ENCODE measurements at regions not wholly inside any gene's neighbourhood (a gene's known extent, or its start where the extent isn't known, plus 50 kb on each side); places are given as distances from the start of the nearest gene placed in this dataset.
A peak's percentile ranks its signal among the peaks of the same experiment; 100 is the strongest.

DNA sequence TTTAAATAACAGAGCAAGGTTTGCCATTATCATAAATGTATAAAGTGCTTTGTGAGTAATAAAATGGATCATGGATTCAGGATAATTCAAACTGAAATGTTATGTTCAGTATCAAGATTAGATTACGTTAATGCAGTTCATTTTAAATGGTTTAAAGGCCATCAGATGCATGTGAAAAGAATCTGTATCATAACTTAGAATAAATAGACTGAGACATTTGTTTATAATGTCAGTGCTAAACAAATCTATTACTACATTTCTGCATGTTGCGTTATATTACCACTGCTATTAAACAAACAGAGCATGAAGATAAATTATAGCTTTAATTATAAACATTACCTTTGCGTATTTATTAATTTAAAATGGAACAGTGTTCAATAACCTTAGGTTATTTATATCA, 160.2 kb downstream of the TOX3 start:
- Histone ChIP-seq H3K9ac (ENCODE audit: low read length in 3 of 3) (no peak overlapping the region), H3K4me3 (ENCODE audit: low read length in 3 of 3) (no peak overlapping the region), H3K27ac (ENCODE audit: low read depth in 2 of 2, low read length in 2 of 2) (no peak overlapping the region), H3K27me3 (ENCODE audit: control insufficient read depth, insufficient read depth, low read length) (no peaks in the 10 kb centered on the region), H3K9me3 (ENCODE audit: control insufficient read depth in 2 of 3, insufficient read depth in 1 of 3, low read length in 3 of 3) (no peaks in the 10 kb centered on the region), H3K36me3 (ENCODE audit: control insufficient read depth in 2 of 3, insufficient read depth in 3 of 3, low read length in 3 of 3) (no peaks in the 10 kb centered on the region), H3K4me1 (ENCODE audit: control insufficient read depth in 2 of 3, insufficient read depth in 2 of 3, low read depth in 1 of 3, low read length in 3 of 3) (no peaks in the 10 kb centered on the region)
- TF ChIP-seq, protein P1, sequence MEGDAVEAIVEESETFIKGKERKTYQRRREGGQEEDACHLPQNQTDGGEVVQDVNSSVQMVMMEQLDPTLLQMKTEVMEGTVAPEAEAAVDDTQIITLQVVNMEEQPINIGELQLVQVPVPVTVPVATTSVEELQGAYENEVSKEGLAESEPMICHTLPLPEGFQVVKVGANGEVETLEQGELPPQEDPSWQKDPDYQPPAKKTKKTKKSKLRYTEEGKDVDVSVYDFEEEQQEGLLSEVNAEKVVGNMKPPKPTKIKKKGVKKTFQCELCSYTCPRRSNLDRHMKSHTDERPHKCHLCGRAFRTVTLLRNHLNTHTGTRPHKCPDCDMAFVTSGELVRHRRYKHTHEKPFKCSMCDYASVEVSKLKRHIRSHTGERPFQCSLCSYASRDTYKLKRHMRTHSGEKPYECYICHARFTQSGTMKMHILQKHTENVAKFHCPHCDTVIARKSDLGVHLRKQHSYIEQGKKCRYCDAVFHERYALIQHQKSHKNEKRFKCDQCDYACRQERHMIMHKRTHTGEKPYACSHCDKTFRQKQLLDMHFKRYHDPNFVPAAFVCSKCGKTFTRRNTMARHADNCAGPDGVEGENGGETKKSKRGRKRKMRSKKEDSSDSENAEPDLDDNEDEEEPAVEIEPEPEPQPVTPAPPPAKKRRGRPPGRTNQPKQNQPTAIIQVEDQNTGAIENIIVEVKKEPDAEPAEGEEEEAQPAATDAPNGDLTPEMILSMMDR (IDR thresholded peaks at IDR 0.05; ENCODE audit: borderline replicate concordance, extremely low read depth, insufficient read depth): no peak
- no peak for FAIRE-seq
- no peak for DNase-seq
- intact Hi-C loops (cut with DNase I): no loop called here

DNA sequence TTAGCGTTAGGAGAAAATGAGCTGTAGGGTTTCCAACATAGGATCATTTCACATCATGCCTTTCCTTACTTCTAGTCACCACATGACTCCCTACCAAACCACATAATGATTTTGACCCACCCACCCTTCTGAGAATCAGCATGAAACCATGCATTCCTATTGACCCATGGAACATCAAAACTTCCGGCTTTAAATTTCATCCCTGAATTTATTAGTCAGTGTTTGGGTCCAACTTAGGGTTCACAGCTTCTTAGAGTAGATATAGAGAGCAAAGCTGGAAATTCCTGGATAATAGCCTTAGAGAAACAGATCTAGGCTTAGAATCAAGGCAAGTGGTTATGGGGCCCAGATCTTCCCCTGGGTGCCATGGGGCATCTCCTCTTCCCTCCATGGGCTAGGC, 162.6 kb downstream of the TOX3 start:
- no peak overlapping the region for H3K9ac ChIP-seq (ENCODE audit: low read length in 3 of 3)
- no peaks in the 10 kb centered on the region for H3K4me1 ChIP-seq (ENCODE audit: control insufficient read depth in 2 of 3, insufficient read depth in 2 of 3, low read depth in 1 of 3, low read length in 3 of 3)
- H3K9me3 ChIP-seq (ENCODE audit: control insufficient read depth in 2 of 3, insufficient read depth in 1 of 3, low read length in 3 of 3): no peaks in the 10 kb centered on the region
- no peak for FAIRE-seq
- TF ChIP-seq, protein P1 (IDR thresholded peaks at IDR 0.05; ENCODE audit: borderline replicate concordance, extremely low read depth, insufficient read depth): no peak
- DNase-seq: no peak
- no peak overlapping the region for H3K4me3 ChIP-seq (ENCODE audit: low read length in 3 of 3)
- H3K36me3 ChIP-seq (ENCODE audit: control insufficient read depth in 2 of 3, insufficient read depth in 3 of 3, low read length in 3 of 3): no peaks in the 10 kb centered on the region
- no peaks in the 10 kb centered on the region for H3K27me3 ChIP-seq (ENCODE audit: control insufficient read depth, insufficient read depth, low read length)
- intact Hi-C loops (cut with DNase I): no loop called here
- no peak overlapping the region for H3K27ac ChIP-seq (ENCODE audit: low read depth in 2 of 2, low read length in 2 of 2)

DNA sequence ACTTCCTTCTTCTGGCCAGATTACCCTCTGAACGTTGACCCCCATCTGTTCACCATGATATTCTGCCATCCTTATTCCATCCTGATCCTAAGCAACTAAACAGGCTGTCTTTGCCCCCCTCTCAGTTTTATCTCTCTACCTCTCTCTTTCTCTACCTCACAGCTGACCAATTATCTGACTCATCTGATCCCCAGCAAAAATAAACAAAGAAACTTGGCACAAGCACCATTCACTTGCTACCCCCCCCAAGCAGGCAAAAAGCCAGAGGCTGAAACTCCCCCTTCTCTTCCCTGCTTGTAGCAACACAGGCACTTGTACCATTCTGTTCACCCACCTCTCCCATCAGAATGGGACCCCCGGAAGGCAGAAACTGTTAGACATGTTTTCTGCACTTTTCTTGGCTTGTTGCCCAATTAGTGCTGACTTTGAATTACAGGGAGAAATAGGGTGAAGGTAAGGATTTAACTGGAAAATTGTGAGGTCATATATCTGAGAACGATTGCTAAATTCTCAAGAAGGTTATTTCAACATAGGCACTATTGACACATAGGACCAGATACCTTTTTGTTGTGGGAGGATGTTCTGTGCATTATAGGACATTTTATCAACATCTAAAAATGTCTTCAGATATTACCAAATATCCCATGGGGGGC, 163.2 kb downstream of the TOX3 start:
- FAIRE-seq: no peak
- Histone ChIP-seq H3K9me3 (ENCODE audit: control insufficient read depth in 2 of 3, insufficient read depth in 1 of 3, low read length in 3 of 3) (no peaks in the 10 kb centered on the region), H3K4me1 (ENCODE audit: control insufficient read depth in 2 of 3, insufficient read depth in 2 of 3, low read depth in 1 of 3, low read length in 3 of 3) (no peaks in the 10 kb centered on the region), H3K9ac (ENCODE audit: low read length in 3 of 3) (no peak overlapping the region), H3K4me3 (ENCODE audit: low read length in 3 of 3) (no peak overlapping the region), H3K36me3 (ENCODE audit: control insufficient read depth in 2 of 3, insufficient read depth in 3 of 3, low read length in 3 of 3) (no peaks in the 10 kb centered on the region), H3K27ac (ENCODE audit: low read depth in 2 of 2, low read length in 2 of 2) (no peak overlapping the region), H3K27me3 (ENCODE audit: control insufficient read depth, insufficient read depth, low read length) (no peaks in the 10 kb centered on the region)
- intact Hi-C loops (cut with DNase I): no loop called here
- DNase-seq: peak in 2 of 5 donors; percentile 3 to 4
- TF ChIP-seq, protein P1 (IDR thresholded peaks at IDR 0.05; ENCODE audit: borderline replicate concordance, extremely low read depth, insufficient read depth): no peak

DNA sequence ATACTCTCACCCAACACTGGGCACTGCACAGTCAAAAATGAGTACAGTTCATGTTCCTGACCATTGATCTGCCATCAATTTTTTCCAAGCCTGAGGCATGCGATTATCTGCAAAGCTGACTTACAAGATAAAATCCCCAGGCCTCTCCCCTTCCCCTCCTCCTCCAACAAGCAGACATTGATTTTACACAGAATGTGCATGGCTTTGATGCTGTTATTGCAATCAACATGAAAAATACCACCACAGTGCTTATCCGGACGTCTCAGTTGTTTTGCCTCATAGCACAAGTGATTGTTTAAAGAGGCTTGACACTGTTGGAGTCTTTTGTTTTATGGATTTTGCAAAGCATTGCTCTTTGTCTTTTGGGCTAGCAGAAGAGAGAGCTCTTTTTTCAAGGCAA, 163.8 kb downstream of the TOX3 start:
- TF ChIP-seq, protein P1 (IDR thresholded peaks at IDR 0.05; ENCODE audit: borderline replicate concordance, extremely low read depth, insufficient read depth): no peak
- Histone ChIP-seq H3K9me3 (ENCODE audit: control insufficient read depth in 2 of 3, insufficient read depth in 1 of 3, low read length in 3 of 3) (no peaks in the 10 kb centered on the region), H3K4me1 (ENCODE audit: control insufficient read depth in 2 of 3, insufficient read depth in 2 of 3, low read depth in 1 of 3, low read length in 3 of 3) (no peaks in the 10 kb centered on the region), H3K9ac (ENCODE audit: low read length in 3 of 3) (no peak overlapping the region), H3K36me3 (ENCODE audit: control insufficient read depth in 2 of 3, insufficient read depth in 3 of 3, low read length in 3 of 3) (no peaks in the 10 kb centered on the region), H3K27ac (ENCODE audit: low read depth in 2 of 2, low read length in 2 of 2) (no peak overlapping the region), H3K4me3 (ENCODE audit: low read length in 3 of 3) (no peak overlapping the region), H3K27me3 (ENCODE audit: control insufficient read depth, insufficient read depth, low read length) (no peaks in the 10 kb centered on the region)
- intact Hi-C loops (cut with DNase I): no loop called here
- FAIRE-seq: no peak
- no peak for DNase-seq
